A549 (cell line): ENCODE measurements at regions not wholly inside any gene's neighbourhood (a gene's known extent, or its start where the extent isn't known, plus 50 kb on each side); places are given as distances from the start of the nearest gene placed in this dataset.

Source experiments
- ATAC-seq, 2 experiments: fragments of 200-7000 bp in 1 of 2; fragments of >200 bp in 1 of 2; cut with Nextera tagmentation in 1 of 2; cut with Tn5 transposase in 1 of 2; 3 replicates each; pipeline versions ENCODE4 v1.8.0 to v1.9.1; 2018 to 2020; ENCODE audit warnings: mild to moderate bottlenecking in 1 of 2, moderate library complexity in 1 of 2
- CTCF ChIA-PET: fragments of 300-600 bp; sonication (Branson Sonifier 250); formaldehyde crosslinking; extraction: SDS; loops from one replicate; lab custom pipeline; 2021; ENCODE audit warnings: antibody characterized with exemption, inconsistent platforms; lab: Yijun Ruan, JAX
- POLR2A ChIA-PET: fragments of 350-600 bp; formaldehyde crosslinking; extraction: SDS; loops from one replicate; lab custom pipeline; 2021; ENCODE audit warnings: antibody characterized with exemption, inconsistent platforms; lab: Yijun Ruan, JAX
- DNase-seq, 2 experiments: peaks; one replicate each; pipeline versions ENCODE4 v3.0.0 to v3.0.0-alpha.2; 2011 to 2016; ENCODE audit warnings: low read depth in 1 of 2, low spot score in 1 of 2
- FAIRE-seq: peaks from 2 replicates; lab custom pipeline; 2011; peaks lifted over from hg19 to GRCh38; lab: Jason Lieb, UNC
- H3K27ac ChIP-seq, 2 experiments: fragments of >200 bp; sonication (Bioruptor Twin); formaldehyde crosslinking; 3 replicates each; pipeline ENCODE4 v1.5.1; 2016 to 2017
- H3K4me1 ChIP-seq: fragments of >200 bp; sonication (Bioruptor Twin); formaldehyde crosslinking; 3 replicates; pipeline ENCODE4 v1.6.1; 2016
- H3K4me2 ChIP-seq: fragments of >200 bp; sonication (Bioruptor Twin); formaldehyde crosslinking; 3 replicates; pipeline ENCODE4 v1.6.1; 2016
- H3K4me3 ChIP-seq: fragments of >200 bp; sonication (Bioruptor Twin); formaldehyde crosslinking; 3 replicates; pipeline ENCODE4 v1.5.1; 2016
- H3K9me3 ChIP-seq: fragments of >200 bp; sonication (Bioruptor Twin); formaldehyde crosslinking; 3 replicates; pipeline ENCODE4 v1.6.1; 2016
- BCL3 ChIP-seq: fragments of >200 bp; sonication (Bioruptor Twin); formaldehyde crosslinking; IDR thresholded peaks from 3 replicates; pipeline ENCODE4 v1.6.1; 2016
- CBX2 ChIP-seq: fragments of 200-600 bp; sonication (generic); IDR thresholded peaks from 2 replicates; pipeline ENCODE4 v1.6.1; 2016; ENCODE audit warnings: low read depth, mild to moderate bottlenecking, borderline replicate concordance
- CTCF ChIP-seq: fragments of >200 bp; sonication (Bioruptor Twin); formaldehyde crosslinking; IDR thresholded peaks from 3 replicates; pipeline ENCODE4 v1.5.1; 2016
- E2F6 ChIP-seq: IDR thresholded peaks from 2 replicates; pipeline ENCODE4 v1.6.1; 2012; ENCODE audit warnings: low read depth, borderline replicate concordance
- ESRRA ChIP-seq: fragments of 150-350 bp; IDR thresholded peaks from 2 replicates; pipeline ENCODE4 v1.6.1; 2014; ENCODE audit warnings: mild to moderate bottlenecking, low read length, borderline replicate concordance
- FOSB ChIP-seq: fragments of 250-450 bp; sonication (Bioruptor Pico); IDR thresholded peaks from 2 replicates; pipeline ENCODE4 v1.5.0; 2020; ENCODE audit warnings: mild to moderate bottlenecking, moderate library complexity
- FOSL2 ChIP-seq, 2 experiments: fragments of 450-650 bp in 1 of 2; fragments of >200 bp in 1 of 2; sonication (Bioruptor Twin) in 1 of 2; formaldehyde crosslinking; IDR thresholded peaks; 2 replicates each; pipeline versions ENCODE4 v1.5.0 to v1.6.1; 2016 to 2020; ENCODE audit warnings: mild to moderate bottlenecking in 1 of 2, moderate library complexity in 1 of 2
- HMGXB4 ChIP-seq: fragments of 250-450 bp; sonication (Bioruptor Pico); IDR thresholded peaks from 2 replicates; pipeline ENCODE4 v1.5.0; 2021; ENCODE audit warnings: mild to moderate bottlenecking, moderate library complexity, borderline replicate concordance
- JUN ChIP-seq, 2 experiments: fragments of >200 bp; sonication (Bioruptor Twin); formaldehyde crosslinking; IDR thresholded peaks; 2 replicates in 1 of 2; 3 replicates in 1 of 2; pipeline ENCODE4 v1.6.1; 2016 to 2017
- JUNB ChIP-seq: fragments of >200 bp; sonication (Bioruptor Twin); formaldehyde crosslinking; IDR thresholded peaks from 2 replicates; pipeline ENCODE4 v1.6.1; 2016
- MAFK ChIP-seq: fragments of 450-650 bp; IDR thresholded peaks from 2 replicates; pipeline ENCODE4 v1.6.1; 2014; ENCODE audit not compliant: partially characterized antibody
- MAX ChIP-seq: IDR thresholded peaks from 2 replicates; pipeline ENCODE4 v1.6.1; 2012
- NFE2L2 ChIP-seq: fragments of 150-350 bp; conservative IDR thresholded peaks from 2 replicates; pipeline ENCODE4 v1.6.1; 2014; ENCODE audit warnings: low read length
- NPAS2 ChIP-seq: fragments of 250-450 bp; sonication (Bioruptor Pico); IDR thresholded peaks from 2 replicates; pipeline ENCODE4 v1.8.0; 2022; ENCODE audit warnings: mild to moderate bottlenecking, moderate library complexity, borderline replicate concordance
- NR3C1 ChIP-seq: fragments of >200 bp; sonication (Bioruptor Twin); formaldehyde crosslinking; IDR thresholded peaks from 3 replicates; pipeline ENCODE4 v1.6.1; 2017
- PBX3 ChIP-seq: IDR thresholded peaks from 2 replicates; pipeline ENCODE4 v1.6.1; 2012
- RARB ChIP-seq: fragments of 250-450 bp; sonication (Bioruptor Pico); IDR thresholded peaks from 2 replicates; pipeline ENCODE4 v1.8.0; 2021; ENCODE audit warnings: mild to moderate bottlenecking, moderate library complexity
- RCOR1 ChIP-seq: fragments of 150-350 bp; IDR thresholded peaks from 2 replicates; pipeline ENCODE4 v1.6.1; 2014; ENCODE audit warnings: antibody characterized with exemption, low read length, low read depth
- USF2 ChIP-seq: fragments of 450-650 bp; IDR thresholded peaks from 2 replicates; pipeline ENCODE4 v1.6.1; 2014; ENCODE audit warnings: antibody characterized with exemption
- ZFP36 ChIP-seq: fragments of 450-650 bp; IDR thresholded peaks from 2 replicates; pipeline ENCODE4 v1.6.1; 2014; ENCODE audit warnings: borderline replicate concordance; ENCODE audit not compliant: partially characterized antibody
- ZNF302 ChIP-seq: fragments of 250-450 bp; sonication (Bioruptor Pico); IDR thresholded peaks from 2 replicates; pipeline ENCODE4 v1.9.0; 2021; ENCODE audit warnings: inconsistent platforms, mild to moderate bottlenecking, moderate library complexity
- WGBS: methylation state at CpG from one replicate; pipeline ENCODE4 v1.1.6; 2017; ENCODE audit errors: missing lambda C conversion rate; 5-methylcytosine and 5-hydroxymethylcytosine counted together

- Histone ChIP-seq H3K9me3 (0 out of 3 replicates have a peak, but pooled peaks cover 3% of the 10 kb centered on the region), H3K4me2 (no peak overlapping the region), H3K4me3 (no peak overlapping the region), H3K27ac (no peak overlapping the region), H3K4me1 (no peaks in the 10 kb centered on the region)
- DNase-seq: no peak
- CTCF ChIA-PET: no interaction called here
- WGBS: 34% methylated on average over 7 of the region's 7 CpGs
- POLR2A ChIA-PET: no interaction called here
- no peak for ATAC-seq
- FAIRE-seq: no peak
- TF ChIP-seq ZNF302 (CRISPR knock-in tag) (no peak), HMGXB4 (CRISPR knock-in tag) (no peak), E2F6 (no peak), CTCF (no peak), NR3C1 (no peak), RCOR1 (no peak), ESRRA (no peak), NFE2L2 (no peak)
Observed at GRCh38 chr5:163658702-163659567, 153.5 kb downstream of the MAT2B start.

GRCh38 chr5:163659568-163659902 is 154.1 kb downstream of the MAT2B start:
- Histone ChIP-seq H3K9me3 (no peaks in the 10 kb centered on the region), H3K4me1 (no peaks in the 10 kb centered on the region), H3K4me2 (no peak overlapping the region), H3K27ac (no peak overlapping the region), H3K4me3 (no peak overlapping the region)
- POLR2A ChIA-PET: no interaction called here
- TF ChIP-seq MAX: no peak
- TF ChIP-seq PBX3: no peak
- no peak for TF ChIP-seq RARB (CRISPR knock-in tag)
- TF ChIP-seq USF2: no peak
- no peak for TF ChIP-seq FOSL2 (IDR thresholded peaks at IDR 0.05)
- no peak for TF ChIP-seq FOSL2 (CRISPR knock-in tag; IDR thresholded peaks at IDR 0.05)
- TF ChIP-seq BCL3: no peak
- no peak for TF ChIP-seq NR3C1
- TF ChIP-seq E2F6: no peak
- TF ChIP-seq JUN (IDR thresholded peaks at IDR 0.05): no peak
- no peak for TF ChIP-seq MAFK
- TF ChIP-seq FOSB (CRISPR knock-in tag): no peak
- no peak for TF ChIP-seq JUNB
- no peak for TF ChIP-seq ZFP36
- TF ChIP-seq CBX2: no peak
- no peak for TF ChIP-seq NPAS2
- no peak for ATAC-seq
- 3% methylated on average over 3 of the region's 3 CpGs for WGBS
- CTCF ChIA-PET: no interaction called here
- no peak for DNase-seq
- FAIRE-seq: no peak
